Testis (tissue), 2 donors: ENCODE measurements at regions not wholly inside any gene's neighbourhood (a gene's known extent, or its start where the extent isn't known, plus 50 kb on each side); places are given as distances from the start of the nearest gene placed in this dataset.

Source experiments
- POLR2A ChIP-seq: fragments of 450-650 bp; IDR thresholded peaks from one replicate; pipeline ENCODE4 v1.6.1; 2017; ENCODE audit warnings: antibody characterized with exemption, mild to moderate bottlenecking, moderate library complexity
- TF ChIP-seq, protein P1 (sequence below), 3 experiments: fragments of 450-650 bp in 2 of 3; fragments of 200-600 bp in 1 of 3; sonication (generic) in 1 of 3; IDR thresholded peaks; one replicate each; pipeline ENCODE4 v1.5.1; 2016 to 2019; ENCODE audit warnings: antibody characterized with exemption in 3 of 3, mild to moderate bottlenecking in 2 of 3, moderate library complexity in 1 of 3

GRCh38 chr4:165784672-165785071, 88.4 kb upstream of the TLL1 start:
- TF ChIP-seq, protein P1, sequence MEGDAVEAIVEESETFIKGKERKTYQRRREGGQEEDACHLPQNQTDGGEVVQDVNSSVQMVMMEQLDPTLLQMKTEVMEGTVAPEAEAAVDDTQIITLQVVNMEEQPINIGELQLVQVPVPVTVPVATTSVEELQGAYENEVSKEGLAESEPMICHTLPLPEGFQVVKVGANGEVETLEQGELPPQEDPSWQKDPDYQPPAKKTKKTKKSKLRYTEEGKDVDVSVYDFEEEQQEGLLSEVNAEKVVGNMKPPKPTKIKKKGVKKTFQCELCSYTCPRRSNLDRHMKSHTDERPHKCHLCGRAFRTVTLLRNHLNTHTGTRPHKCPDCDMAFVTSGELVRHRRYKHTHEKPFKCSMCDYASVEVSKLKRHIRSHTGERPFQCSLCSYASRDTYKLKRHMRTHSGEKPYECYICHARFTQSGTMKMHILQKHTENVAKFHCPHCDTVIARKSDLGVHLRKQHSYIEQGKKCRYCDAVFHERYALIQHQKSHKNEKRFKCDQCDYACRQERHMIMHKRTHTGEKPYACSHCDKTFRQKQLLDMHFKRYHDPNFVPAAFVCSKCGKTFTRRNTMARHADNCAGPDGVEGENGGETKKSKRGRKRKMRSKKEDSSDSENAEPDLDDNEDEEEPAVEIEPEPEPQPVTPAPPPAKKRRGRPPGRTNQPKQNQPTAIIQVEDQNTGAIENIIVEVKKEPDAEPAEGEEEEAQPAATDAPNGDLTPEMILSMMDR (IDR thresholded peaks at IDR 0.05): no peak
- no peak for TF ChIP-seq POLR2A
